ENCODE measurements at regions not wholly inside any gene's neighbourhood (a gene's known extent, or its start where the extent isn't known, plus 50 kb on each side); places are given as distances from the start of the nearest gene placed in this dataset.
A peak's percentile ranks its signal among the peaks of the same experiment; 100 is the strongest.
"Not testable (repeated sequence)": the region's sequence is repeated elsewhere in the genome, so short reads cannot be mapped to it uniquely, and the experiment has no call there.

DNA sequence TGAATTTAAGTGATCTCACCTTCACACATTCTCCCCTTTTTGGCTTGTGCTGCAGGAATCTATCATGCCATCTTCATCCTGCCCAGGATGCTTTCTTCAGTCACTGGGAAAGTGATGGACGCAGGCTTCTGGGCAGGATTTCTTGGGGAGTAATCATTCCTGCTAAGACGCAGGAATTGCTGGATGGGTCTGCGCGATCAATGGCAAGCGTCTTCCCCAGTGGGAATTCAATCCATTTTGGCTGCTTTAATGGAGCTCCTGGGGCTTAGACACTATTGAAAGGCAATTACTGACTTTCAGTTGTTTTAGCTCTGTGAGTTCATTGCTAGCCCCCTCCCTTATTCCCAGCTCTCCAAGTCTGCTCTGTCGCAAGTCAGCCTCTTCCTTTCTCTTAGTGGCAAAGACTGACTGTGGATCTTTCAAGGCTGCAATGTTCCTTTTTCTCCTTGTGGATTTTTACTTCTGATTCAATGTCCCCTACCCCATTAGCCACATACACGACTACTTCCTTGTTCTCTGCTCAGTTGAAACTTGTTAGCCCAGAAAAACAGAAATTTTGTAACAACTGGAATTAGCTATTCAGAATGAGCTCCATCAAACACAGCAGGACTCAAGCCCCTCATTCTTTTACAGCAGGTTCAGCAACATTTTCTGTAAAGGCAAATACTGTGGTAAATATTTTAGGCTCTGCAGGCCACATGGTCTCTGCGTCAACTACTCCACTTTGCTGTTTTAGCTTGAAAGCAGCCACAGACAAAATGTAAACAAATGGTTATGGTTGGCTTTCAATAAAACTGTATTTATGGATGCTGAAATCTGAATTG is 154.9 kb downstream of the ASB9 start:
- peak; percentile 28 for DNase-seq

DNA sequence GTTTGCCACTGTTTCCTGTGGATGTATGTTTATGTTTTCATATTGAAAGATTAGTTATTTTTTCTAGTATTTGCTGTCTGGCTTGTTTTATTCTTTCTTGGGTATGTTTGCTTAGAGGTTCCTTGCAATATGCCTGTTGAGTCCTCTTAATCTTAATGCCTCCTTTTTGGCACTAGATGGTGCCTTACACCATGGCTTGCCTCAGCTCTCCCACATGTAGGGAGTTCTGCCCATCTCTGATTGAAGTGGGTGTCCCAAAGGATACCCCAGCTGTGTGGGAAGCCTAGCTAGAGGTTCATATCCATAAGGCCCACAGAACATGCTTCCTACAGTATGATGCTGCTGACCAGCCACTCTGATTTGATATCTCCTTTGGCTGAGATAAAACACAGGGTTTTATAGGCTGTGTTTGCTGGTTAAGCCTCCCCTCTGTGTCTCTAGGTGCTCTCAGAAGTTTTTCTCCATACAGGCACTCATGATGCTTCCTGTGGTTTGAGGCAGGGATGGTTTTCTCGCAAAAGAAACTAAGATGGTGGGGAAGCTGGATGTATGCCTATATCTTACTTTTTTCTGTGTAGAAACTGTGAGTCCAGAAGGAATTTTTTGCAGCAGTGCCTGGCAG is 162.4 kb downstream of the ASB9 start:
- DNase-seq, result no peak

DNA sequence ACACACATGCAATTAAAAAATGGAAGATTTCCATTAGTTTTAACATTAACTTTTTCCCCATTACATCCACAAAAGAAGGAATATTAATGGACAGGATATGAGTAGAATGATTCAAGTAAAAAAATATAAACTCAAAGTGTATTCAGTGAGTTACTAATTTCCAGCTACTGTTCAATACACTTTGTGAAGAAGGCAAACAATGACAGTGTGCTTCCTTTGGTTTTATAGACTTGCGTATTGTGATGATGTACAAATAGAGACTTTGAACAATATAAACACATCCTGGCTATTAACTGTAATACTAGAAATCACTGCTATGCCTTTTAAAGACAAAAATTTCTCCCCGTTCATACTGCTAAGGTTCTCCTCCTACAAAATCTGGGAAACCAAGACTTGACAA is 171.4 kb downstream of the ASB9 start:
- no peak for DNase-seq

DNA sequence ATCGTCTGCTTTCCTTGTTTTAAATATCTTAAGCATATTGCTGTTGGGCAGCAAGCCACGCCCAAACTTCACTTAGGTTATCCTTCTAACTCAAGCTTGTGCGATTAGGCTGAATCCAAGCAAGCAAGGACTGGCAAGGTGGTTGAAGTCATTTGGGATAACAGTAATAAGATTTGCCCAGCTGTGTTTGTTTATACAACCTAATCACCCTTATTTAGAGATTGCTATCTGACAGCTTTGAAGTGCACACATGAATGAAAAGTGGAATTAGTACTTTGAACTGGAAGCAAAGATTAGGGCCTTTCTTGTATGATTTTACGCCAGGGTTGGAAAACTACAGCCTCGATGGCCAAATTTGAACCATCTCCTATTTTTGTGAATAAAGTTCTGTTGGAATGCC is 182.1 kb downstream of the ASB9 start:
- no peak for DNase-seq

DNA sequence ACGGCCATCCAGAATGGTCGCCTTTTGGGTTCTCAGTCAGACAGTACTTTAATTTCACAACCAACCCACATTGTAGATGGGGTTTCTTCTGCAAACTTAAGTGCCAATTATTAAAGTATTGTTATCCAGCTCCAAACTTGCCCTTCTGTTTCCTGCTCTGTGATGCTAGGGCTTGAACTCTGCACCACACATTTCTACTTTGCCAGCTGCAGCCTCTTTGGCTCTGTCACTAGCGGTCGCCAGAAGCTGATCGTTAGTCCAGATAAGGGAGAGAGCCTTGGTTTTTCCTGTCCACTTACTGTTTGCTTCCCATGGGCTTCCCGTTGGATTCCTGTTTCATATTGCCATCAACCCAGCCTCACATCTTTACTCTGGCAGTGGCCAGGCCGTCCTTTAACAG is 196.6 kb downstream of the ASB9 start:
- no peak for DNase-seq

DNA sequence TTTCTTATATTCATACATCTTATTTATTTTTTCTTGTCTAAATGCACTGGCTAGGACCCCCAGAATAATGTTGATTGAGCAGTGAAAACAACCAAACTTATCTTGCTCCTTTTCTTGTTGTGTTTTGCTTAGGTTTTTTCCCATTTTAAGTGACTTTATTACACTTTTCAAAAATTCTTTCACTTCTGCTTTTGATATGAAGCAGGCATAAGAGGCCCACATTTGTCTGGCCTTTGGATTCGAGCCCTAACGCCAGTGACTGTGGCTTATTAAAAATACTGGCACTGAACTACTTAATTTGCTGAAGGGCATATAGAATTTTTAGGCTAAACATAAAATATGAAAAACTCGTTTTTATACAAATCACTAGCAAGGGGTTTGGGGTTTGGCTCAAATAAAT is 197.0 kb downstream of the ASB9 start:
- no peak for DNase-seq

DNA sequence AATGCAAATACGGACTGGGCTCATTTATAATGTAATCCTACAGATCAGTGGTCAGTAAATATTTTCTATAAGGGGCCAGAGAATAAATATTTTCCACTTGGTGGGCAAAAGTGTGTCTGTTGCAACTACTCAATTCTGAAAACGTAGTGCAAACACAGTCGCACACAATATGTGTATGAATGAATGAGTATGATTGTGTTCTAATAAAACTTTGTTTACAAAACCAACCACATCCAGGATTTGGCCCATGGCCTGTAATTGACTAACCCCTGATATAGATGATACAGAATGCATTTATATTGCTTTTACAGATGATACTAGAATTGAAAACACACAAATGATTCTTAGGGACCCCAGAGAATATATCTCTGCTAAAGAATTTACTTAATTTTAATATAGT is 197.6 kb downstream of the ASB9 start:
- DNase-seq, result no peak

DNA sequence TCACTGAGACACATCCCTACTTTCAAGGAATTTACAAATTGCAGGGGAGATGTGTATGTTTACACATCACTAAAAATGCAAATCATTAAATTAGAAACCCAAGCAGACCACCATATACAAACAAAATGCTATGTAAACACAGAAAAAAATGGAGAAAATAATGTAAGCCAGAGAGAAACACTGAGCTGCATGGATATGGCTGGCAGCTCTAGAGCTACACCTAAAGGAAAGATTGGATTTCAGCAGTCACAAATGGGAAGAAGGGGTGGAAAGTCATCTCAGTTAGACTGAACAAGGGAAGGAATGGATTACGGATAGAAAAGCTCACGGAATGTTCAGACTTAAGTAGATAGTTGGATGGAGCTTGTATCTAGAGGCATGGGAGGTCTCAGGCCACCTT is 186.3 kb downstream of the MOSPD2 start:
- DNase-seq, result no peak

DNA sequence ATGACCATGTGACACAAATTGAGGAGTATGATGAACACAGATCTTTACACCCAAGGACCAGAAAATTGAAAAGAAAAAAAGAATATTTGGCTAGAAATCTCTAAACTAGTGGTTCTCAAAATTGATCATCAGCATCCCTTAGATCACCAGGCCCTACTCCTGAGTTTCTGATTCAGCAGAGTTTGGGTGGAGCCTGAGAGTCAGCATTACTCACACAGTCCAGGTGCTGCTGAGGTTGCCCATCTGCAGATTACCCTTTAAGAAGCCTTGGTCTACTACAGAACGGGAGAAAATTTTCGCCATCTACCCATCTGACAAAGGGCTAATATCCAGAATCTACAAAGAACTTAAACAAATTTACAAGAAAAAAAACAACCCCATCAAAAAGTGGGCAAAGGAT is 182.8 kb downstream of the MOSPD2 start:
- DNase-seq, result no peak

DNA sequence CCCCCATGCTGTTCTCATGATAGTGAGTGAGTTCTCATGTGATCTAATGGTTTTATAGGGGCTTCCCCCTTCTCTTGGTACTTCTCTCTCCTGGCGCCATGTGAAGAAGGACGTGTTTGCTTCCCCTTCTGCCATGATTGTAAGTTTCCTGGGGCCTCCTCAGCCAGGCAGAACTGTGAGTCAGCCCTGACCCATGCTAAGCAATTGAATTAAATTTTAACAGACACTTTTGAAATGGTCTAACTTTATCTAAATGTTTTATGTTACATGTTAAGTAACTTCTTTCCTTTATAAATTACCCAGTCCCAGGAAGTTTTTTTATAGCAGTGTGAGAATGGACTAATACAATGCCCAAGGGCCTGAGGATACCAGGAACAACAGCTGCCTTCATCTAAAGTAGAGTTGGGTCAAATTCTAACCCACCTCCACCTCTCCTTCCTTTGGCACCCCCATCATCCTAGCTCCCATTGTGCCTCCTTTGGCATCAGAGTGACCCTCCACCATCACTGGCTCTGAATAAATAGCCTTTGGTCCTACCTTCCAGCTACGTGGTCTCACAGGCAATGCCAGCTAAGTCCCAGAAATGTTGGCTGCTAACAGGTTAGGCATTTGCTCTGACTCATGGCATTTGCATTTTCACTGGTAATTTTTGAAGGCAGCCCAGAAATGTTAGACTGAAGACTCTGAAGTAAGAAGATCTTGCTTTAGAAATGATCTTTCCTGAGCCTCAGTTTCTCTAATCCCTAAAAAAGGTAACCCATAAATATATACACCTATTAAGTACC is 182.1 kb downstream of the MOSPD2 start:
- DNase-seq, result no peak

DNA sequence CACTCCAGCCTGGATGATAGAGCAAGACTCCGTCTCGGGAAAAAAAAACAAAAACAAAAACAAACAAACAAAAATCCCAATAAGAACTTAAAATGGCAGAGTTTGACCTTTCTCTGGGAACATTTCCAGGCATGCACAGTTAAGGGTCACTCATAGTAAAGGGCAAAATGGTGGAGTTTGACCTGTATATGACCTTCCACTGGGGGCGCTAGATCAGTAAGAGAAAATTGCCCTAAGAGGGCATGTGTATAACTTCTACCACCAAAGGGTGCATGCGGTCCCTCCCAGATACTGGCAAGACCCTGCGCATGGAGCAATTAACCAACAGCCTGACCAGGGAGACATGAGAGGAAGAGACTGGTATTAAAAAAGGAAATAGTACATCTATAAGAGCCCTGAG is 177.2 kb downstream of the MOSPD2 start:
- DNase-seq, result no peak

DNA sequence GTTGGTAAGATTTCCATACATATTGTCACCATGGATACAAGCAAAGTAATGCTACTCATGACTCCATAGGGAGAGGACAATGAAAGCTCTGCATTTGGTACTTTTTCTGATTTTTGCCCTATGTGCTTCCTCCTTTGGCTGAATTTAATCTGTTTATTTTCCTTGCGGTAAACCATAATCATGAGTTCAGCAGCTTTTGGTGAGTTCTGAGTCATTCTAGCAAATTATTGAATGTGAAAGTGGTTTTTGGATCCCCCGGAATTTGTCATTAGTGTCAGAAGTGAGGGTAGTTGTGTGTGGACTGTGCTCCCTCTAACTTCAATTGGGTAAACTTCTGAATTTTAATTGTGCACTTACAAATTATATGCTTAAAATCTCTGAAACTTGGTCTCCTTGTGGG is 170.3 kb downstream of the MOSPD2 start:
- no peak for DNase-seq

DNA sequence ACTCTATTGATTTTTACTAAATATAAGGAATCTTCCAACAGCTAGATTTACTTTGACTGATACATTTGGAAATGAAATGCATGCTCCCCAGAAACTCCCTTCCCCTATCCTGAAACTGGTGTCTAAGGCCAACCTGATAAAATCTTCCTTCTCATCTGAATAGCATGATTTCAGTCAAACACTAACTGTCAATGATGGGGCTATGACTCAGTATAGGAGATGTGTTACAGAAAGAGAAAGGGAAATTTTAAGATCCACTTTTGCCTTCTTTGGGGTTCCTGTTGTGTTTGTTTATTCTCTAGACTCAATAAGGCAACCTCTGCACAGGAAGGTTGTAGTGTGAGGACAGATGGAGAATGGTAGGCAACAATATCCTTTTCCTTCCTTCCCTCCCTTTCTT is 160.7 kb downstream of the MOSPD2 start:
- no peak for DNase-seq

DNA sequence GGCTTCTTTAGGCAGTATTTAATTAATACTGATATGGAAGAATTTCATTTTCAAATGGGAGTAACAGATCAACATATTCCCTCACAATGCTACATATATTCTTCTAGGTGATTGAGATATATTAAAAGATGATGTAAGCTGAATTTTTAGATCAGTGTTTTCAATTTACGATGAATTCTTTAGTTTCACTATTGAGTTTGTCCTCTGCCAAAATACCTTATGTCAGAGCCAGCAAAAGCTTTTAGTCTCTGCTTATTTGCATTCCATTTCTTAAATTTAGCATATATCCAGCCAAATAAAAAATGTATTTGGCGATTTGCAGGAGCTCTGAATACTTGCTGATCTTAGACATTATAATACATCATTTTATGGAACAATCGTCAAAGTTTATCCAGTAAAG is 144.3 kb downstream of the MOSPD2 start:
- DNase-seq, result no peak

DNA sequence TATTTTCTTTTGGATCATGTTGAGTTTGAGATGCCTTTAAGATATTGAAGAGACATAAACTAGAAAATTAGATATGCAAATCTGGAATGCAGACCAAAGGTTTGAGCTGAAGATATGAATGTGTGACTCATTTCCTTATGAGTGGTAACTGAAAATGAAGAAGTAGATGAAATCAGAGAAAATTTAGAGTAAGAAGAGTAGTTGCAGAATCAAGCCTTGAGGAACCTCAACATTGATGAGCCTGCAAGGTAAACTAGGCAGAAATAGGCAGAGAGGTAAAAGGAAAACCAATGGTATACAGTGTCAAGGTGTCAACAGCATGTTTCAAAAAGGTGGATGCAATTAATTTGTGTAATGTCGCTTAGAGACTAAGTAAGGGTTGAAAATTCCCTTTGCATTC is 142.8 kb downstream of the MOSPD2 start:
- DNase-seq, result no peak

DNA sequence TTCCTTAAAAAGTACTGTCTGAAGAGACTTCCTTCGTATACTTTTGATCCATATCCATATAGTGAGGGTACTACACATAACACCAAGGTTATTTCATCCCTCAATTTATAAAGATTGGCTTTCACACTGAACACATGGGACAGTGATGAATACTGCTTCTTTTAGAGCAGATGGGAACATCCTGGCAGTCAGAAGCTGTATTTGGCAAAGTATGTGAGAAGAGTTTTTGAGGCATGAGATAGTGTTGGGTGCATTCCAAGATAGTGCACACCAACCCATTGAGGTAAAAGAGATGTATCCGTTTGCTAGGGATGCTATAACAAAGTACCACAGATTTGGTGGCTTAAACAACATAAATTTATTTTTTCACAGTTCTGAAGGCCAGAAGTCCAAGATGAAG is 141.1 kb downstream of the MOSPD2 start:
- DNase-seq, result no peak

DNA sequence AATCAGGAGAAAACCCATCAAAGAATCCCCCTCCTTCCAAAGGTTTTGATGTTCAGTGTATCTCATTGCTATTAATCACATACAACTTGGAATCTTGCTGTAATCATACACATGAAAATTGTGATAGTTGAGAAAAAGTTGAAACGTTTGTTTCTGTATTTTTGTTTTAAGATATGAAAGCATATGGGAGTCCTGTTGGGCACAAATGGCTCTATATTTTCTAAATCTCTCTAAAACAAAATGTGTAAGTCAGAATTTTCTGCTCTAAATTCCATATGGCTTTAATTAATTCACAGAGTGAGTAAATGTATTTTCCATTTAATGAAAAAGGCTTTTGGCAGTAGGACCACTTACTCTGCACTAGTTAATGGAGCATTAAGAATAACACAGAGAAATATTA is 140.2 kb downstream of the MOSPD2 start:
- no peak for DNase-seq

DNA sequence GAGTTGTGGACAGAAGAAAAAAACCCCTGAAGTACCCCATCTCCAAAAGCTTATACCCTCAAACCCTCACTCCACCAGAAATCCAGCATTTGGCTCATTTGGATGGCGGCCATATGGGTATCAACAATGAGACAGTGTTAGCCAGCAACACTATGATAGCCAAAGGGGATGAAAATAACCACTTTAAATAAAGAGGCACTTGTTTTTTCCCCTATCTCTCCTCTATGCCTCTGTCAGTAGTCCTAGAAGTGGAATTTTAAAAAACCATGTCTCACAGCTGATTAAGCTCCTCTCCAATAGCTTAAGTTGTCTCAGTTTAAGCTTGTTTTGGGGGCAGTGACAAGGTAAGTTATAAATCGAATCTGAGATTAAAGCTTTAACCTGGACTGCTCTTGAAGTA is 124.0 kb downstream of the MOSPD2 start:
- DNase-seq, result no peak

DNA sequence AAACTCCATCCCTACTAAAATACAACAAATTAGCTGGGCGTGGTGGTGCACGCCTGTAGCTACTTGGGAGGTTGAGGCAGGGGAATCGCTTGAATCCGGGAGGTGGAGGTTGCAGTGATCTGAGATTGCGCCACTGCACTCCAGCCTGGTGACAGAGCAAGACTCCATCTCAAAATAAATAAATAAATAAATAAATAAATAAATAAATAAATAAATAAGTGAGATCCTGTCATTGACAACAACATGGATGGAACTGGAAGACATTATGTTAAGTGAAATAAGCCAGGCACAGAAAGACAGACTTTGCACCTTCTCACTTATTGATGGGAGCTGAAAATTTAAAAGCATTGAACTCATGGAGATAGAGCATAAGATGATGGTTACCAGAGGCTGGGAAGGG is 111.2 kb downstream of the MOSPD2 start:
- not testable (repeated sequence) for DNase-seq

Measured in retina (tissue), 1 donor.